H54 (cell line): ENCODE measurements at regions not wholly inside any gene's neighbourhood (a gene's known extent, or its start where the extent isn't known, plus 50 kb on each side); places are given as distances from the start of the nearest gene placed in this dataset.

Experiments used
- DNase-seq: peaks from one replicate; pipeline ENCODE4 v3.0.0; 2011; ENCODE audit warnings: low spot score, mixed read lengths; ENCODE audit not compliant: insufficient read length
- FAIRE-seq: peaks from 3 replicates; lab custom pipeline; 2011; peaks lifted over from hg19 to GRCh38; lab: Jason Lieb, UNC
- POLR2A ChIP-seq: IDR thresholded peaks from 2 replicates; pipeline ENCODE4 v1.6.1; 2011; ENCODE audit warnings: low read depth, mild to moderate bottlenecking, low read length

- TF ChIP-seq POLR2A = no peak
- DNase-seq (no peak), FAIRE-seq (peak; percentile 82)
These were observed 67.9 kb upstream of the PRR16 start for GRCh38 chr5:120396186-120396585.

GRCh38 chr5:120400356-120400755, 63.7 kb upstream of the PRR16 start:
- TF ChIP-seq POLR2A = no peak
- no peak for DNase-seq
- no peak for FAIRE-seq

GRCh38 chr5:120402606-120403005, 61.5 kb upstream of the PRR16 start:
- no peak for FAIRE-seq
- TF ChIP-seq POLR2A = no peak
- DNase-seq = no peak

GRCh38 chr5:120405286-120405864, 58.7 kb upstream of the PRR16 start:
- FAIRE-seq = peak; percentile 33
- TF ChIP-seq POLR2A = no peak
- no peak for DNase-seq

- DNase-seq = no peak
- TF ChIP-seq POLR2A = no peak
- FAIRE-seq = peak; percentile 57
These were observed 58.2 kb upstream of the PRR16 start for GRCh38 chr5:120405923-120406322.

- DNase-seq = no peak
- no peak for FAIRE-seq
- TF ChIP-seq POLR2A = no peak
These were observed 50.4 kb upstream of the PRR16 start for GRCh38 chr5:120413686-120414085.
